HG02840 (cell line): ENCODE measurements at regions not wholly inside any gene's neighbourhood (a gene's known extent, or its start where the extent isn't known, plus 50 kb on each side); places are given as distances from the start of the nearest gene placed in this dataset.

Source experiments
- ATAC-seq: cut with Tn5 transposase; IDR thresholded peaks from one replicate; pipeline ENCODE4 v1.9.1; 2021; ENCODE audit warnings: mild to moderate bottlenecking, moderate library complexity, moderate number of reproducible peaks; ENCODE audit not compliant: unreplicated experiment, low FRiP score

DNA sequence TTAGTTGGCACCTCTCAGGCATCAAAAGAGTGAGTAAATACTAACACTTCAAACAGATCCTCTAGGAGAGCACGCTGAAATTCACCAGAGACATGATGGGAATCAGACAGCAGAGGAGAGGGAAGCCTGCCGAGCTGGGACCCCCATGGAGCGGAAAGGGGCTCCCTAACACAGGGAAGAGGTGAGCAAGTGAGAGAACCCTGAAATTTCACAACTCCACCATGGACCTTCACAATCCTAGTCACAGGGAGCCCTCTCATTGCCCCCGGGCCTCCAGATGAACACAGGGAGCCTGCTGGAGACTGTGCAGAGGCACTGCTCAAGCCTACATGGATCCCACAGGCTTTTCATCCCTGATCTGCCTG lies 59.2 kb upstream of the ANTXRL start:
- no peak for ATAC-seq

DNA sequence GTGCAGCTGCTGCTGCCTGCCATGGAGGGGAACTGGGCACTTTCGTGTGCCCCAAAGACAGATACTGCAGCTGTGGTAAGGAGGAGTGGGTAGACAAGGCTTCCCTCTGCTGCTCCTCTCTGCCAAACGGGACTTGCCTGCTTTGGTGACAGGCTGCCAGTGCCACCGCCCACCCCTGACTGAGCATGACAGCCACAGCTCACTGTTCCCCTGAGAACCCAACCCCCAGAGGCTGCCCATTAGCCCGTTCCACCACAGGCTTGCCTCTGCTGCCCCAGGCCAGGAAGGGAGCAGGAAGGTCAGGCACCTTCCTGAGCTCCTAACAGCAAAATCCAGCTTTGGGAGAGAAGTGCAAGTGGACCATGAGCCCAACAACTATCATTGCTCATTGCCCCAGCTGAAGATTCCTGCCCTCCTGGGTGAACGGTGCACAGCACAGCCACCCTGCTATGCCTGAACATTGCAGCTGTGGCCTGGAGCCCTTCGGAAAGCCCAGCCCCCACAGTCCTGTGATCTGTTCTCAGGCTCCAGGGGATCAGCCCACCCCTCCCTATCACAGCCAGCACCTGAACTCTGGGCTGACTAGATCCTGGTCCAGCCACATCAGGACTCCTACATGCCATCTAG lies 58.7 kb upstream of the ANTXRL start:
- ATAC-seq, result no peak

DNA sequence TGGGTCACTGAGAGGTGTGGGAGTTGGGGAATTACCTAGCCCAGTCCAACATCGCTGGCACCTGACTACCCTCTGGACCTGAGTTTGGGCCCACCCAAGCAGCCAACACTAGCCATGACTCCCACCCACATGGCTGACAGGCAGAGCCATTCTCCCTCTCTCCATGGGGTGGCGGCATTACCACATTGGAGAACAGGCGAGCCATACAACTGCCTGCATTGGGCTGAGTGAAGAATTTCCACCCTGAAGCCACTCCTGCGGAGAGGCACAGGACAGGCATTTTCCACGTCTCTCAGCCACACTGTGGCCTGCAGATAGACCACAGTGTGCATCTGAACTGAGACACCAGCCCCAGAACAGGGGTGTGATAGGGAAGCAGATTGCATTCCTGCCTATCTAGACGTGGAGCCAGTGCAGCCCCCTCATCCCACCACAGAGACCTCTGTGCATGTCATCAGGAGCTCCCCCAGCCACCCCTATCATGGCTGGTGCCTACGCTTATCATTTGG lies 58.2 kb upstream of the ANTXRL start:
- no peak for ATAC-seq

DNA sequence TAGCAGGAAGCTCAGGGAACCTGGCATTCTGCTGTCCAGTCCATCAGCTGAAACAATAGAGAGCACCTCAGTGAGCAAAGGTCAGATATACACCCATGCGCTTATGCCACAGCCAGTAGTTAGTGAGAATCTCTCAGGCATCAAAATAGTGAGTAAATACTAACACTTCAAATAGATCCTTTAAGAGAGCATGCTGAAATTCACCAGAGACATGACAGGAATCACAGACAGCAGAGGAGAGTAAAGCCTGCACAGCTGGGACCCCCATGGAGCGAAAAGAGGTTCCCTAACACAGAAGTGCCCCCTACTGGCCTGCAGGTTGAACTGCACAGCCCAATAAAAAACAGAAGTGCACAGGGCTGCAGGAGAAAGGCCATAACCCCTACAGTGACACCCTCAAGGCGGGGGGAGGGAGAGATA lies 57.6 kb upstream of the ANTXRL start:
- ATAC-seq, result no peak

DNA sequence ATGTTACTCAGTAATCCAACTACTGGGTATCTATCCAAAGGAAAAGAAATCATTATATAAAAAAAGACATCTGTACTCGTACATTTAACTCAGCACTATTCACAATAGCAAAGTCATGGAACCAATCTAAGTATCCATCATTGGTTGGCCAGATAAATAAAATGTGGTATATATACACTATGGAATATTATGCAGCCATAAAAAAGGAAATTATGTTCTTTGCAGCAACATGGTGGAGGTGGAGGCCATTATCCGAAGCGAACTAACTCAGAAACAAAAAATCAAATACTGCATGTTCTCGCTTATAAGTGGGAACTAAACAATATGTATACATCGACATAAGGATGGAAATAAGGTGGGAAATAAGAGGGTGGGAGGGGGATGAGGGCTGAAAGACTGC lies 56.2 kb upstream of the ANTXRL start:
- no peak for ATAC-seq

DNA sequence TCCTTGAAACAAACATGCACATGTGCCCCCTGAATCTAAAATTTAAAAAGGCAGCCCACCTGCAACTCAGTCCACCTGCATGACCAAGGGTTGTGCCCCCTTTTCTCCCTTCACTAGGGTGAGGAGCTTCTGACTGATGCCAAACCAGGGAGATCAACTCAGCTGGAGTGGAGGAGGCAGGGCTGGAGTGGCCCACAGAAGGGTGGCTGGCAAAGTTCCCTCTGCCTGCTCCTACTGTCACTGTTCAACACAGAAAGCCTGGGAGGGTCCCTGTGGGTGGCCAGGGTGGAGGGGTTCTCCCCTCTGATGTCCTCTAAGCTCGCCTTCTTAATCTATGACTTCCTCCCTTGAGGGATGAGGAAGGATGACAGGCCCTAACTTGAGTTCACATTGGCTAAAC lies 55.7 kb upstream of the ANTXRL start:
- no peak for ATAC-seq

DNA sequence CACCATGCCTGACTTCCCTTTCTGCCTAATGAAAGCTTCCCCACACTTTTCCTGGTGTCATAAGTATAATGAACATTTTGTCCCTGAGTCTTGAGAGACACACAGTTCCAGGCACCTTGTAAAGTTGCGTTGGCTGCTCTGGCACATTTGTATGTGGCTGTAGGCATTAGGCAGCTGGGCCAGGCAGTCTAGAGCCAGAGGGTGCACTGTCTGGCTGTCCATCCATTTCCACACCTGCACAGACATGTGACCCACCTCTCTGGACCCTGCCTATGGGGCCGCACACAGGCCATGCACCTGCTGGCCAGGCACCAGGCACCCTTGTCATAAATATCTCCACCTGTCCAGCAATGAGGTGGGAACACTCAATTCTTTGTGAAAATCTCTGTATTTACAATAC lies 54.7 kb upstream of the ANTXRL start:
- ATAC-seq, result no peak

DNA sequence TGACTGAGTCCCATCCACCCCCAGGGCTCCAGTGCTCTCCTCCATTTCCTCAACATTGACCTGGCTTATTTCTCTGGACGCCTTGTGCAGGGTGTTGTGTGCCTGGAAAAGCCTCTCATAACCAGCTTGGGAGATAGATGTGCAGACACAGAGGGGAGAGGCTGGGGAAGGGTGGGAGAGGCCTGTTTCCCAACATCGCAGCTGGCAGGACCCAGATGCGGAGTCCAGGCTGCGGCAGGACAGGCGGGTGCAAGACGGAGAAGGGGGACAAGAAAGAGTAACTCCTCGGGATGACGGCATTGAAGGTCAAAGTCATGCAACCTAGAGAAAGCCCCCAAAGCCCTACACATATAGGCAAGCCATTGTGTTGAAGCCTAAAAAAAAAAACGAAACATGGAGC lies 54.1 kb upstream of the ANTXRL start:
- ATAC-seq, result no peak

- ATAC-seq, result no peak
Measured at GRCh38 chr10:46233181-46233580, 53.6 kb upstream of the ANTXRL start.

- no peak for ATAC-seq
Measured at GRCh38 chr10:46234026-46234425, 52.8 kb upstream of the ANTXRL start.

- no peak for ATAC-seq
Measured at GRCh38 chr10:46234431-46235060, 52.3 kb upstream of the ANTXRL start.

- ATAC-seq, result no peak
Measured at GRCh38 chr10:46235705-46236545, 50.9 kb upstream of the ANTXRL start.

DNA sequence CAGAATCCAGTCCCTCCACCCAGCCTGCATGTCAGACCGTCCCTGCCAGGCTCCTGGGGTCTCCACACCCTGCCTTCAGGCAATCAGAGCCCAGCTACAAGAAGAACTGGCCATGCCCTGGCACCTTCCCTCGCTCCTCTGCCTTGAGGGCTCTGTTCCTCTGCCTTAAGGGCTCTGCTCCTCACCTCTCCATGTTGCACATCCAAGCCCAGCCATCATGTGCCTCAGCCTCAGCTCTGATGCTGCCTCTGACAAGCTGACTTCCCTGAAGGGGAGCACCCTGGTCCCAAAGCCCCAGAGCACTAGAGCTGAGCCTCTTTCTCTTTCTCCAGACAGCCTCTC lies 50.3 kb upstream of the ANTXRL start:
- ATAC-seq, result no peak

- no peak for ATAC-seq
Measured at GRCh38 chr10:46236941-46237681, 49.7 kb upstream of the ANTXRL start.
